ENCODE measurements at regions not wholly inside any gene's neighbourhood (a gene's known extent, or its start where the extent isn't known, plus 50 kb on each side); places are given as distances from the start of the nearest gene placed in this dataset.

- no peaks in the 10 kb centered on the region for H3K4me1 ChIP-seq (ENCODE audit: control insufficient read depth, extremely low read depth, insufficient read depth, low read length)
- no peak overlapping the region for H3K4me3 ChIP-seq (ENCODE audit: control insufficient read depth in 2 of 3, extremely low read depth in 1 of 3, insufficient read depth in 2 of 3, low read depth in 1 of 3, low read length in 3 of 3)
- TF ChIP-seq CTCF (optimal IDR thresholded peaks at IDR 0.05 in 1 of 3, IDR thresholded peaks at IDR 0.05 in 1 of 3, conservative IDR thresholded peaks at IDR 0.05 in 1 of 3; ENCODE audit: extremely low read depth in 1 of 3, insufficient read depth in 2 of 3, low read length in 3 of 3) (no peak), EZH2 (IDR thresholded peaks at IDR 0.05; ENCODE audit: low read length) (no peak)
- no peak overlapping the region for H3K27ac ChIP-seq (ENCODE audit: control insufficient read depth, insufficient read depth, low read length)
- no peak overlapping the region for H3K9ac ChIP-seq (ENCODE audit: control insufficient read depth, extremely low read depth, insufficient read depth, low read length)
- no peaks in the 10 kb centered on the region for H3K9me3 ChIP-seq (ENCODE audit: control insufficient read depth, low read depth, low read length)
- H3K36me3 ChIP-seq (ENCODE audit: control insufficient read depth in 2 of 2, extremely low read depth in 1 of 2, insufficient read depth in 2 of 2, low read length in 2 of 2), result no peaks in the 10 kb centered on the region
- no peaks in the 10 kb centered on the region for H3K9me1 ChIP-seq (ENCODE audit: control insufficient read depth, extremely low read depth, insufficient read depth, low read length)
- H2AFZ ChIP-seq (ENCODE audit: control insufficient read depth, low read length), result no peak overlapping the region
- H3K27me3 ChIP-seq (ENCODE audit: control insufficient read depth, extremely low read depth, insufficient read depth, low read length), result no peaks in the 10 kb centered on the region
- dilution Hi-C loops (cut with MboI; ENCODE audit: extremely low pct_ligation_motif_present, low sequenced_read_pairs), result no loop called here
- no peak for FAIRE-seq
- no peaks in the 10 kb centered on the region for H3K79me2 ChIP-seq (ENCODE audit: control insufficient read depth, insufficient read depth, low read length)
- H3K4me2 ChIP-seq (ENCODE audit: control insufficient read depth, extremely low read depth, insufficient read depth, low read depth, low read length), result no peak overlapping the region
- H4K20me1 ChIP-seq (ENCODE audit: control insufficient read depth, extremely low read depth, insufficient read depth, low read length), result no peaks in the 10 kb centered on the region
- no peak for DNase-seq (ENCODE audit: low read depth, low spot score)
Measured at GRCh38 chr1:222865718-222866117, 50.9 kb downstream of the DISP1 start.

DNA sequence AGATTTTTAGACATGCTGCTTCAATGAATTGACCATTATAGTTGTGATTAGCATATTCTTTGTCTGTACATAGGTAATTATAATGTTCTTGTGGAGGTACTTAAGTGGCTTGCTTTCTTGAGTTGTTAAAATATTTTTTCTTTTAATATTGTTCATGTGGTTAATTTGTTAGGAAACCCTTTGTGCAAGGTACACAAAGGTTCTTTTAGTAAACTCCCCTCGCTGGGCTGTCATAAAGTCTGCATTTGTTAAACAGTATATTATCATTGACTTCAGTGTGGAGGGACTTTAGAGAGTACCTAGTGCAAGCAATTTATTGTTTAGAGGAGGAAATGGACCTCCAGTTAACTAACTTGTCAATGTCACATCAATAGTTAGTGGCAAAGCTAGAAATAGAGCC lies 52.5 kb downstream of the DISP1 start:
- dilution Hi-C loops (cut with MboI; ENCODE audit: extremely low pct_ligation_motif_present, low sequenced_read_pairs), result no loop called here
- H3K4me2 ChIP-seq (ENCODE audit: control insufficient read depth, extremely low read depth, insufficient read depth, low read depth, low read length), result no peak overlapping the region
- H3K4me3 ChIP-seq (ENCODE audit: control insufficient read depth in 2 of 3, extremely low read depth in 1 of 3, insufficient read depth in 2 of 3, low read depth in 1 of 3, low read length in 3 of 3), result no peak overlapping the region
- no peak for FAIRE-seq
- H3K9me1 ChIP-seq (ENCODE audit: control insufficient read depth, extremely low read depth, insufficient read depth, low read length), result no peaks in the 10 kb centered on the region
- H4K20me1 ChIP-seq (ENCODE audit: control insufficient read depth, extremely low read depth, insufficient read depth, low read length), result no peaks in the 10 kb centered on the region
- no peaks in the 10 kb centered on the region for H3K36me3 ChIP-seq (ENCODE audit: control insufficient read depth in 2 of 2, extremely low read depth in 1 of 2, insufficient read depth in 2 of 2, low read length in 2 of 2)
- H3K4me1 ChIP-seq (ENCODE audit: control insufficient read depth, extremely low read depth, insufficient read depth, low read length), result no peaks in the 10 kb centered on the region
- no peaks in the 10 kb centered on the region for H3K79me2 ChIP-seq (ENCODE audit: control insufficient read depth, insufficient read depth, low read length)
- TF ChIP-seq EZH2 (IDR thresholded peaks at IDR 0.05; ENCODE audit: low read length) (no peak), CTCF (optimal IDR thresholded peaks at IDR 0.05 in 1 of 3, IDR thresholded peaks at IDR 0.05 in 1 of 3, conservative IDR thresholded peaks at IDR 0.05 in 1 of 3; ENCODE audit: extremely low read depth in 1 of 3, insufficient read depth in 2 of 3, low read length in 3 of 3) (no peak)
- no peak overlapping the region for H3K9ac ChIP-seq (ENCODE audit: control insufficient read depth, extremely low read depth, insufficient read depth, low read length)
- no peaks in the 10 kb centered on the region for H3K27me3 ChIP-seq (ENCODE audit: control insufficient read depth, extremely low read depth, insufficient read depth, low read length)
- no peaks in the 10 kb centered on the region for H3K9me3 ChIP-seq (ENCODE audit: control insufficient read depth, low read depth, low read length)
- DNase-seq (ENCODE audit: low read depth, low spot score), result no peak
- no peak overlapping the region for H2AFZ ChIP-seq (ENCODE audit: control insufficient read depth, low read length)
- H3K27ac ChIP-seq (ENCODE audit: control insufficient read depth, insufficient read depth, low read length), result no peak overlapping the region

All from keratinocyte (primary cell).